Small intestine (tissue), 7 donors: ENCODE measurements at regions not wholly inside any gene's neighbourhood (a gene's known extent, or its start where the extent isn't known, plus 50 kb on each side); places are given as distances from the start of the nearest gene placed in this dataset.
A peak's percentile ranks its signal among the peaks of the same experiment; 100 is the strongest.

Experiments used
- DNase-seq, 2 donors: peaks; one replicate each; pipeline versions ENCODE4 v3.0.0 to v3.0.0-alpha.2; 2013
- FAIRE-seq: peaks from 2 replicates; lab custom pipeline; 2012; peaks lifted over from hg19 to GRCh38; lab: Jason Lieb, UNC
- H3K27ac ChIP-seq, 3 donors: one replicate each; pipeline ENCODE4 v1.5.1; 2013; ENCODE audit warnings: low read length in 2 of 3, mild to moderate bottlenecking in 2 of 3, control low read depth in 1 of 3, inconsistent platforms in 1 of 3, low read depth in 1 of 3, moderate library complexity in 1 of 3
- H3K27me3 ChIP-seq, 3 donors: one replicate each; pipeline ENCODE4 v1.6.1; 2013; ENCODE audit warnings: low read length in 3 of 3, inconsistent platforms in 1 of 3; ENCODE audit not compliant: control insufficient read depth in 3 of 3, insufficient read depth in 3 of 3
- H3K36me3 ChIP-seq, 3 donors: one replicate each; pipeline ENCODE4 v1.6.1; 2013; ENCODE audit warnings: low read length in 3 of 3, inconsistent platforms in 1 of 3, low read depth in 1 of 3, mild to moderate bottlenecking in 1 of 3, moderate library complexity in 1 of 3; ENCODE audit not compliant: control insufficient read depth in 3 of 3, insufficient read depth in 2 of 3
- H3K4me1 ChIP-seq, 3 donors: one replicate each; pipeline ENCODE4 v1.6.1; 2013; ENCODE audit warnings: low read length in 2 of 3, inconsistent platforms in 1 of 3, low read depth in 1 of 3, mild to moderate bottlenecking in 1 of 3, moderate library complexity in 1 of 3; ENCODE audit not compliant: control insufficient read depth in 3 of 3, insufficient read depth in 2 of 3
- H3K4me3 ChIP-seq, 3 donors: one replicate each; pipeline ENCODE4 v1.5.1; 2013; ENCODE audit warnings: low read length in 3 of 3, control low read depth in 1 of 3, inconsistent platforms in 1 of 3, low read depth in 1 of 3, mild to moderate bottlenecking in 1 of 3, moderate library complexity in 1 of 3
- H3K9me3 ChIP-seq, 2 donors: one replicate each; pipeline ENCODE4 v1.6.1; 2013; ENCODE audit warnings: low read depth in 1 of 2, low read length in 1 of 2; ENCODE audit not compliant: control insufficient read depth in 2 of 2, insufficient read depth in 1 of 2
- WGBS, 3 donors: extraction: QIAGEN DNeasy Blood & Tissue Kit; methylation state at CpG; one replicate each; pipeline ENCODE4 v1.1.7; 2013; 5-methylcytosine and 5-hydroxymethylcytosine counted together
- donor health status: healthy with polysubstance abuse.
- donor health status: control.
- donor health status: control.
- donor health status: Bipolar disorder and iron deficiency.
- donor health status: healthy.

GRCh38 chr5:74953937-74954720, 87.9 kb upstream of the FAM169A start:
- FAIRE-seq (no peak), DNase-seq (peak; percentile 68 to 85)
- H3K4me1 ChIP-seq: peaks cover 0 to 70% (median 11%) of the 10 kb centered on the region in 3 donors

GRCh38 chr5:74953554-74953936, 87.4 kb upstream of the FAM169A start:
- H3K4me3 ChIP-seq: no peak overlapping the region
- H3K4me1 ChIP-seq: peaks cover 0 to 66% (median 11%) of the 10 kb centered on the region in 3 donors
- DNase-seq (no peak), FAIRE-seq (no peak)
- no peaks in the 10 kb centered on the region for H3K27me3 ChIP-seq
- peak overlapping the region in 2 of 3 donors; percentile 51 to 69 for H3K27ac ChIP-seq
- no peaks in the 10 kb centered on the region for H3K36me3 ChIP-seq
- peaks cover 0 to 5% of the 10 kb centered on the region in 2 donors for H3K9me3 ChIP-seq
- 93 to 95% (median 94%) methylated on average over 5 of the region's 5 CpGs for WGBS, 3 donors

More at GRCh38 chr5:74953937-74954720, 87.9 kb upstream of the FAM169A start:
- WGBS, 3 donors: 47 to 55% (median 53%) methylated on average over 8 of the region's 8 CpGs
- H3K4me3 ChIP-seq: no peak overlapping the region
- no peaks in the 10 kb centered on the region for H3K36me3 ChIP-seq
- peaks cover 0 to 5% of the 10 kb centered on the region in 2 donors for H3K9me3 ChIP-seq
- peak overlapping the region in 2 of 3 donors; percentile 51 to 69 for H3K27ac ChIP-seq
- no peaks in the 10 kb centered on the region for H3K27me3 ChIP-seq

- H3K27me3 ChIP-seq: no peaks in the 10 kb centered on the region
- peak overlapping the region in 1 of 3 donors; percentile 42 for H3K27ac ChIP-seq
- DNase-seq (no peak), FAIRE-seq (no peak)
- WGBS, 3 donors: 68 to 85% (median 74%) methylated on average over 4 of the region's 4 CpGs
- H3K4me3 ChIP-seq: no peak overlapping the region
- no peaks in the 10 kb centered on the region for H3K36me3 ChIP-seq
- H3K4me1 ChIP-seq: peaks cover 4 to 66% (median 11%) of the 10 kb centered on the region in 3 donors
- H3K9me3 ChIP-seq: peaks cover 0 to 5% of the 10 kb centered on the region in 2 donors
These were observed 86.2 kb upstream of the FAM169A start for GRCh38 chr5:74952406-74952805.

- Histone ChIP-seq H3K27ac (peak overlapping the region in 1 of 3 donors; percentile 42), H3K9me3 (peaks cover 0 to 5% of the 10 kb centered on the region in 2 donors), H3K36me3 (no peaks in the 10 kb centered on the region), H3K4me3 (no peak overlapping the region), H3K27me3 (no peaks in the 10 kb centered on the region), H3K4me1 (peaks cover 4 to 65% (median 11%) of the 10 kb centered on the region in 3 donors)
- FAIRE-seq (no peak), DNase-seq (peak in 1 of 2 donors; percentile 52)
These were observed 85.7 kb upstream of the FAM169A start for GRCh38 chr5:74951865-74952264.

- H3K4me3 ChIP-seq: no peak overlapping the region
- 73 to 89% (median 75%) methylated on average over 1 of the region's 1 CpG for WGBS, 3 donors
- no peaks in the 10 kb centered on the region for H3K36me3 ChIP-seq
- peaks cover 0 to 2% of the 10 kb centered on the region in 2 donors for H3K9me3 ChIP-seq
- DNase-seq (no peak), FAIRE-seq (no peak)
- H3K4me1 ChIP-seq: peaks cover 6 to 56% (median 12%) of the 10 kb centered on the region in 3 donors
- H3K27ac ChIP-seq: no peak overlapping the region
- H3K27me3 ChIP-seq: no peaks in the 10 kb centered on the region
These were observed 84.8 kb upstream of the FAM169A start for GRCh38 chr5:74950836-74951515.

GRCh38 chr5:74949976-74950375, 83.8 kb upstream of the FAM169A start:
- H3K27ac ChIP-seq: no peak overlapping the region
- no peak for DNase-seq
- FAIRE-seq: no peak
- H3K4me3 ChIP-seq: no peak overlapping the region
- WGBS, 3 donors: 55 to 72% (median 67%) methylated on average over 5 of the region's 5 CpGs
- no peaks in the 10 kb centered on the region for H3K27me3 ChIP-seq
- no peaks in the 10 kb centered on the region for H3K36me3 ChIP-seq
- peaks cover 6 to 50% (median 14%) of the 10 kb centered on the region in 3 donors for H3K4me1 ChIP-seq
- no peaks in the 10 kb centered on the region for H3K9me3 ChIP-seq

GRCh38 chr5:74948031-74948546, 81.9 kb upstream of the FAM169A start:
- peak in 1 of 2 donors; percentile 62 for DNase-seq
- Histone ChIP-seq H3K27me3 (no peaks in the 10 kb centered on the region), H3K36me3 (no peaks in the 10 kb centered on the region), H3K4me3 (peak overlapping the region in 1 of 3 donors; percentile 4), H3K9me3 (no peaks in the 10 kb centered on the region), H3K4me1 (peaks cover 6 to 35% (median 7%) of the 10 kb centered on the region in 3 donors), H3K27ac (peak overlapping the region in 1 of 3 donors; percentile 38)
- WGBS, 3 donors: 56 to 59% (median 59%) methylated on average over 6 of the region's 6 CpGs
- no peak for FAIRE-seq

- 73 to 88% (median 80%) methylated on average over 4 of the region's 4 CpGs for WGBS, 3 donors
- no peaks in the 10 kb centered on the region for H3K27me3 ChIP-seq
- DNase-seq (peak in 1 of 2 donors; percentile 67), FAIRE-seq (no peak)
- H3K36me3 ChIP-seq: no peaks in the 10 kb centered on the region
- H3K9me3 ChIP-seq: no peaks in the 10 kb centered on the region
- peaks cover 6 to 42% (median 7%) of the 10 kb centered on the region in 3 donors for H3K4me1 ChIP-seq
- H3K27ac ChIP-seq: no peak overlapping the region
- no peak overlapping the region for H3K4me3 ChIP-seq
These were observed 80.3 kb upstream of the FAM169A start for GRCh38 chr5:74946471-74946870.
